NB4 (cell line): ENCODE measurements at regions not wholly inside any gene's neighbourhood (a gene's known extent, or its start where the extent isn't known, plus 50 kb on each side); places are given as distances from the start of the nearest gene placed in this dataset.

Source experiments
- CTCF ChIP-seq: IDR thresholded peaks from one replicate; pipeline ENCODE4 v1.5.1; 2012; ENCODE audit warnings: low read depth, low read length
- MYC ChIP-seq: IDR thresholded peaks from 2 replicates; pipeline ENCODE4 v1.6.1; 2011; ENCODE audit warnings: low read depth, low read length

- no peak for TF ChIP-seq CTCF
- TF ChIP-seq MYC = no peak
These were observed 295.6 kb upstream of the DDHD1 start for GRCh38 chr14:53448682-53449081.
